H1 (cell line): ENCODE measurements at regions not wholly inside any gene's neighbourhood (a gene's known extent, or its start where the extent isn't known, plus 50 kb on each side); places are given as distances from the start of the nearest gene placed in this dataset.

Experiments
- CBX8 ChIP-seq: fragments of 300-800, 300-1000 bp; sonication (generic); IDR thresholded peaks from 2 replicates; pipeline ENCODE4 v1.7.1; 2016; ENCODE audit warnings: low read depth, low read length, borderline replicate concordance
- MAFK ChIP-seq: IDR thresholded peaks from 2 replicates; pipeline ENCODE4 v1.6.1; 2012; ENCODE audit warnings: low read depth, mild to moderate bottlenecking, improper control_type of control experiment, low read length
- RNF2 ChIP-seq: fragments of 200-900, 300-1000 bp; sonication (generic); IDR thresholded peaks from 2 replicates; pipeline ENCODE4 v1.7.1; 2016; ENCODE audit warnings: borderline replicate concordance, low read depth, mild to moderate bottlenecking, antibody characterized with exemption, low read length; ENCODE audit not compliant: poor library complexity, severe bottlenecking; ENCODE audit errors: missing control alignments
- TAF1 ChIP-seq: IDR thresholded peaks from 2 replicates; pipeline ENCODE4 v1.6.1; 2011; ENCODE audit warnings: mild to moderate bottlenecking, low read depth, low read length

DNA sequence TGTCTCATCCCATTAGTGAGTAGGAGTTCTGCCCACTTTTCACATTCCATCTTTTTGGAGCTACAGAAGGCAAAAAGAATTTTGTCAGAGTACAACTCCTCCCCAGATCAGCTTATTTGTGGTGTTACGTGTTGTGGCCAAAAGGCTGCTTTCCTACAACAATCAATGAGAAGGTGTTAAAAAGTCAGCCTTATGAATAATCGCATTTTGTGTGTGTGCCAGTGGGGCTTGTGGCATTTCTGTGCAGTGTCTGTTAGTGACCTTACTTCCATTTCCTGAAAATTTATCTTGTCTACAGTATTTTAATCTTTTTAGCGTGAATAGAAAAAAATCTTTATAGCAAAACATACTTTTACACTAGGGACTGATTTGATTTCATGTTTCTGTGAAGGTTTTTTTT, 458.3 kb upstream of the LCORL start (continued):
- TF ChIP-seq CBX8 (no peak), RNF2 (no peak), TAF1 (no peak), MAFK (no peak)
